Vagina (tissue), 2 donors: ENCODE measurements at regions not wholly inside any gene's neighbourhood (a gene's known extent, or its start where the extent isn't known, plus 50 kb on each side); places are given as distances from the start of the nearest gene placed in this dataset.

ENCODE experiments used
- DNase-seq, 2 donors: peaks; one replicate each; pipeline ENCODE4 v3.0.0-alpha.2; 2017; ENCODE audit errors: extremely low spot score in 2 of 2
- H3K27ac ChIP-seq: fragments of 200-600 bp; sonication (generic); one replicate; pipeline ENCODE4 v1.5.1; 2019
- H3K27me3 ChIP-seq: fragments of 200-600 bp; sonication (generic); one replicate; pipeline ENCODE4 v1.5.1; 2019
- H3K36me3 ChIP-seq, 2 donors: fragments of 200-600 bp; sonication (generic); one replicate each; pipeline ENCODE4 v1.5.1; 2017 to 2019
- H3K4me1 ChIP-seq: fragments of 200-600 bp; sonication (generic); one replicate; pipeline ENCODE4 v1.5.1; 2019
- H3K4me3 ChIP-seq, 2 donors: fragments of 200-600 bp; sonication (generic); 1 replicate in 1 of 2; 2 replicates in 1 of 2; pipeline ENCODE4 v1.5.1; 2016 to 2019
- H3K9me3 ChIP-seq: fragments of 200-600 bp; sonication (generic); one replicate; pipeline ENCODE4 v1.5.1; 2019
- CTCF ChIP-seq, 3 experiments: fragments of 450-650 bp in 2 of 3; fragments of 200-600 bp in 1 of 3; sonication (generic) in 1 of 3; IDR thresholded peaks; one replicate each; pipeline ENCODE4 v1.5.1; 2017 to 2019; ENCODE audit warnings: antibody characterized with exemption in 3 of 3, mild to moderate bottlenecking in 2 of 3, moderate library complexity in 2 of 3
- POLR2A ChIP-seq, 2 donors: fragments of 450-650 bp; IDR thresholded peaks; one replicate each; pipeline ENCODE4 v1.6.1; 2017; ENCODE audit warnings: antibody characterized with exemption in 2 of 2, mild to moderate bottlenecking in 2 of 2, moderate library complexity in 2 of 2
- POLR2AphosphoS5 ChIP-seq, 2 donors: sonication (generic); formaldehyde crosslinking; IDR thresholded peaks; one replicate each; pipeline ENCODE4 v1.9.0; 2017; ENCODE audit warnings: antibody characterized with exemption in 2 of 2, mild to moderate bottlenecking in 2 of 2, low read depth in 1 of 2; ENCODE audit not compliant: insufficient read depth in 1 of 2
- intact Hi-C: fragments of 100-400 bp; cut with DNase I; formaldehyde crosslinking; loops from one replicate; pipeline ENCODE4 v1.15.1; 2023

DNA sequence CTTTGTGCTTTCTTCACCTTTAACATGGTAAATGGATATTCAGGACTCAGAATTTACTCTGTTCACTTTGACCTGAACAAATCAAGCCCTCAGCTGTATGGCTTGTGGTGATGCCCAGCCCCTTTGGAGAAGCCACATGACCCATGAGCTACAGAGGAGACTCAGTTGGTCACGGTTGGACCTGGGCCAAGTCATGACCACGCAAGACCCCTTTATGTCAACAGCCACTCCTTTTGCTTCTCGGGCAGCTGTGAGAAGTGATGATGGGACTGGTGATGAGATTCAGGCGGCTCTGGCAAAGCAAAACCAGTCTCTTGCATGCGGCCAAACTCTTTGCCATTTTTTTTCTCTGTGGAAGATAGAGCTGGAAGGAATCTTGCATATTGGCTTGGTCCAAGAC is 96.5 kb upstream of the AJAP1 start:
- no peaks in the 10 kb centered on the region for H3K36me3 ChIP-seq
- H3K27me3 ChIP-seq: no peaks in the 10 kb centered on the region
- H3K4me3 ChIP-seq: no peak overlapping the region
- TF ChIP-seq POLR2A (IDR thresholded peaks at IDR 0.05) (no peak), CTCF (IDR thresholded peaks at IDR 0.05) (no peak), POLR2AphosphoS5 (IDR thresholded peaks at IDR 0.05; ENCODE audit: insufficient read depth in 1 of 2, low read depth in 1 of 2) (no peak)
- intact Hi-C loops: no loop called here
- no peaks in the 10 kb centered on the region for H3K4me1 ChIP-seq
- no peak overlapping the region for H3K27ac ChIP-seq
- no peak for DNase-seq
- no peaks in the 10 kb centered on the region for H3K9me3 ChIP-seq

DNA sequence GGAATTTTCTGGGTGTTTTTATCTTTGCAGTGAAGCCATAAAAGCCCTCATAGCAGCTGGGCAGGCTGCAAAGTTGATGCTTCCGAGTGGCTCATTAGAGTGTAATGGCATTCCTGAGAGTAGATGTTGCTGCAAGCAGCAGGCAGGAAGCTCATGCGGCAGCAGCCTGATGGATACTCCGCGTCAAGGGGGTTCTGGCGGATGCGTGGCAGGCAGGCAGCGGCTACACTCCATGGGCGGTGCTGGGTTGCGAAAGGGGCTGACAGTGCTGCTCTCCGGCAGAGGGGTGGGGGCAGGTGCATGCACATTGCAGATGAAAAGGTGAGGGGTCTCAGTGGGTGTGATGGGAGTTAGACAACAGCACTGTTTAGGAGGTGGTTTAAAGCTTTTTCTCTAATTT is 93.2 kb upstream of the AJAP1 start:
- H3K4me3 ChIP-seq: no peak overlapping the region
- no peaks in the 10 kb centered on the region for H3K9me3 ChIP-seq
- TF ChIP-seq POLR2A (IDR thresholded peaks at IDR 0.05): no peak
- TF ChIP-seq POLR2AphosphoS5 (IDR thresholded peaks at IDR 0.05; ENCODE audit: insufficient read depth in 1 of 2, low read depth in 1 of 2): no peak
- no peak for TF ChIP-seq CTCF (IDR thresholded peaks at IDR 0.05)
- H3K4me1 ChIP-seq: no peaks in the 10 kb centered on the region
- H3K36me3 ChIP-seq: no peaks in the 10 kb centered on the region
- DNase-seq: peak in 1 of 2 donors; percentile 79
- H3K27ac ChIP-seq: no peak overlapping the region
- intact Hi-C loops: no loop called here
- no peaks in the 10 kb centered on the region for H3K27me3 ChIP-seq

GRCh38 chr1:4562321-4562720 is 92.1 kb upstream of the AJAP1 start:
- TF ChIP-seq CTCF (IDR thresholded peaks at IDR 0.05) (no peak), POLR2AphosphoS5 (IDR thresholded peaks at IDR 0.05; ENCODE audit: insufficient read depth in 1 of 2, low read depth in 1 of 2) (no peak), POLR2A (IDR thresholded peaks at IDR 0.05) (no peak)
- intact Hi-C loops: no loop called here
- Histone ChIP-seq H3K27me3 (no peaks in the 10 kb centered on the region), H3K9me3 (no peaks in the 10 kb centered on the region), H3K4me1 (no peaks in the 10 kb centered on the region), H3K4me3 (no peak overlapping the region), H3K36me3 (no peaks in the 10 kb centered on the region), H3K27ac (no peak overlapping the region)
- peak in 1 of 2 donors; percentile 90 for DNase-seq

- Histone ChIP-seq H3K4me3 (no peak overlapping the region), H3K4me1 (no peaks in the 10 kb centered on the region), H3K27ac (no peak overlapping the region), H3K9me3 (no peaks in the 10 kb centered on the region), H3K27me3 (no peaks in the 10 kb centered on the region), H3K36me3 (no peaks in the 10 kb centered on the region)
- no peak for TF ChIP-seq CTCF (IDR thresholded peaks at IDR 0.05)
- TF ChIP-seq POLR2A (IDR thresholded peaks at IDR 0.05): no peak
- TF ChIP-seq POLR2AphosphoS5 (IDR thresholded peaks at IDR 0.05; ENCODE audit: insufficient read depth in 1 of 2, low read depth in 1 of 2): no peak
- DNase-seq: peak; percentile 52 to 69
- intact Hi-C loops: no loop called here
These were observed 90.8 kb upstream of the AJAP1 start for GRCh38 chr1:4563586-4563985.

DNA sequence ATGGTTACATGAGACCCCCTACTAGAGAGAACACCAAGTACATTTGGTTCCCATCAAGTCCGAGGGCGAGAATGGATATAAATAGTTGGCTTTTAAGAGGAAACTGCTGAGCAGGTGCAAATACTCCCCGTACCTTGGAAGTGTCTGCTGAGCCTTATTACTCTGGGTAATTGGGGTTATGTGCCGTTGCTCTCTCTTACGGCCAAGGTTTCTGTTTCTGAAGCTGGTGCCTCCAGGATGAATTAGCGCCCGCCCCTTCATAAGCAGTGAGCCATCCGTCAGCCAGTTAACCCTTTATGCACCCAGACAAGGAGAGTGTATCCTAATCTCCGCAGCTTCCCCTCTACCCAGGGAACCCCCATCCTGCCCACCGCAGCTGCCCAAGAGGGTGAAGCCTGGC is 90.4 kb upstream of the AJAP1 start:
- Histone ChIP-seq H3K4me3 (no peak overlapping the region), H3K4me1 (no peaks in the 10 kb centered on the region), H3K27me3 (no peaks in the 10 kb centered on the region), H3K9me3 (no peaks in the 10 kb centered on the region), H3K36me3 (no peaks in the 10 kb centered on the region), H3K27ac (no peak overlapping the region)
- intact Hi-C loops: no loop called here
- DNase-seq: peak in 1 of 2 donors; percentile 8
- TF ChIP-seq POLR2A (IDR thresholded peaks at IDR 0.05) (no peak), POLR2AphosphoS5 (IDR thresholded peaks at IDR 0.05; ENCODE audit: insufficient read depth in 1 of 2, low read depth in 1 of 2) (no peak), CTCF (IDR thresholded peaks at IDR 0.05) (no peak)
